ENCODE measurements at regions not wholly inside any gene's neighbourhood (a gene's known extent, or its start where the extent isn't known, plus 50 kb on each side); places are given as distances from the start of the nearest gene placed in this dataset.

DNA sequence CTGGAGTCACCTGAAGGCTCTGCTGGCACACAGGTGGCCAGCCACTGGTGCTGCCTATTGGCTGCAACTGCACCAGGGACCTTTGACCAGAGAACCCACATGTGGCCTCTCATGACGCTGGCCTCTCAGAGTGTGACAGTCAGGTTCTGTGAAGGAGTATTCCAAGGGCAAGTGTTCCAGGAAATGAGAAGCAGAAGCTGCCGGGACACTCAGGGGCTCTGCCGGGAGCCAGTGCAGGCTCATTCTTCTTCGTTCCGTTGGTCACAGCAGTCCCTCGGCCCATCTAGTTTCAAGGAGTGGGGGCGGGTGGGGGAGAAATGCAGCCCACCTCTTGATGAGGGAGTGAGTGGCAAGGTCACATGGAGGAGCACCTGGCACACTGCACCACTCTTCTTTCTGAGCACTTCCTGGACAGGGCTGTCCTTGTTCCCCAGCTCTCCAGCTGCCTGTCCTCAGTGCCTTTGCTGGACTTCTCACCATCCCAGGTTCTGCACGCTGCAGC is 237.5 kb downstream of the GADD45G start:
- TF ChIP-seq GATA3 (IDR thresholded peaks at IDR 0.05; ENCODE audit: low read depth, low read length) (no peak), GATA2 (IDR thresholded peaks at IDR 0.05; ENCODE audit: low read depth, low read length) (no peak)

All from SH-SY5Y (cell line).